SU-DHL-6 (cell line): ENCODE measurements at regions not wholly inside any gene's neighbourhood (a gene's known extent, or its start where the extent isn't known, plus 50 kb on each side); places are given as distances from the start of the nearest gene placed in this dataset.

ENCODE experiments used
- EZH2phosphoT487 ChIP-seq: fragments of 200-600 bp; sonication (generic), shearing (Covaris generic); conservative IDR thresholded peaks from 2 replicates; pipeline ENCODE4 v1.6.1; 2018; ENCODE audit warnings: mild to moderate bottlenecking, antibody characterized with exemption, low read length, moderate library complexity, mixed read lengths
- TF ChIP-seq, protein P1 (sequence below): fragments of 200-600 bp; sonication (generic); IDR thresholded peaks from one replicate; pipeline ENCODE4 v1.5.1; 2017; ENCODE audit warnings: antibody characterized with exemption, mild to moderate bottlenecking, low read length, moderate library complexity; ENCODE audit not compliant: insufficient read depth, poor library complexity, severe bottlenecking

DNA sequence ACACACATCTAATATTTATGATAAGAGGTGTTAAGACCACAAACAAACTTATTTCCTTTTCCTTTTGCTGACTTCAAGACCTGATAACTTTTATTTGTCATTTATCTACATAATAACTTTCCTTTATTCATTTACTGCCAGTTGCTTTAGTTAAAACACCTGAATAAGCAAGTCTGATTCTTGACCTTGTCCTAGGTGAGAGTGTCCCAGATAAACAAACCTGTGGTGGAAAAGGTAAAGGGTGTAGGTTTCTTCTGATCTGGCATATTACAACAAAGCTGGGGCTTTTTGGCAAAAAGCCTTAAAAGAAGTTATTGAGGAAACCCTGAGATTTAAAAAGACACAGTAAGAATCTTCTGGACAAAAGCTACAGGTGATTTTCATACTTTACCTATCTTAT lies 191.5 kb downstream of the ZBBX start:
- TF ChIP-seq, protein P1, sequence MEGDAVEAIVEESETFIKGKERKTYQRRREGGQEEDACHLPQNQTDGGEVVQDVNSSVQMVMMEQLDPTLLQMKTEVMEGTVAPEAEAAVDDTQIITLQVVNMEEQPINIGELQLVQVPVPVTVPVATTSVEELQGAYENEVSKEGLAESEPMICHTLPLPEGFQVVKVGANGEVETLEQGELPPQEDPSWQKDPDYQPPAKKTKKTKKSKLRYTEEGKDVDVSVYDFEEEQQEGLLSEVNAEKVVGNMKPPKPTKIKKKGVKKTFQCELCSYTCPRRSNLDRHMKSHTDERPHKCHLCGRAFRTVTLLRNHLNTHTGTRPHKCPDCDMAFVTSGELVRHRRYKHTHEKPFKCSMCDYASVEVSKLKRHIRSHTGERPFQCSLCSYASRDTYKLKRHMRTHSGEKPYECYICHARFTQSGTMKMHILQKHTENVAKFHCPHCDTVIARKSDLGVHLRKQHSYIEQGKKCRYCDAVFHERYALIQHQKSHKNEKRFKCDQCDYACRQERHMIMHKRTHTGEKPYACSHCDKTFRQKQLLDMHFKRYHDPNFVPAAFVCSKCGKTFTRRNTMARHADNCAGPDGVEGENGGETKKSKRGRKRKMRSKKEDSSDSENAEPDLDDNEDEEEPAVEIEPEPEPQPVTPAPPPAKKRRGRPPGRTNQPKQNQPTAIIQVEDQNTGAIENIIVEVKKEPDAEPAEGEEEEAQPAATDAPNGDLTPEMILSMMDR = no peak
- TF ChIP-seq EZH2phosphoT487 = no peak
